Fibroblast of lung (primary cell): ENCODE measurements at regions not wholly inside any gene's neighbourhood (a gene's known extent, or its start where the extent isn't known, plus 50 kb on each side); places are given as distances from the start of the nearest gene placed in this dataset.

Source experiments
- DNase-seq, 2 donors: peaks; one replicate each; pipeline versions ENCODE4 v3.0.0 to v3.0.0-alpha.2; 2010; ENCODE audit warnings: low read depth in 2 of 2
- H2AFZ ChIP-seq: 2 replicates; pipeline ENCODE4 v1.5.1; 2012; ENCODE audit warnings: low read length, control low read depth, inconsistent platforms
- H3K27ac ChIP-seq: 2 replicates; pipeline ENCODE4 v1.5.1; 2011; ENCODE audit warnings: low read length, control low read depth; ENCODE audit not compliant: insufficient read depth
- H3K27me3 ChIP-seq: 2 replicates; pipeline ENCODE4 v1.5.1; 2011; ENCODE audit warnings: mild to moderate bottlenecking, low read length; ENCODE audit not compliant: control insufficient read depth, insufficient read depth
- H3K36me3 ChIP-seq: 2 replicates; pipeline ENCODE4 v1.5.1; 2011; ENCODE audit warnings: low read length; ENCODE audit not compliant: control insufficient read depth, insufficient read depth
- H3K4me1 ChIP-seq: 2 replicates; pipeline ENCODE4 v1.5.1; 2011; ENCODE audit warnings: low read length; ENCODE audit not compliant: control insufficient read depth, insufficient read depth; ENCODE audit errors: extremely low read depth
- H3K4me2 ChIP-seq: 2 replicates; pipeline ENCODE4 v1.5.1; 2011; ENCODE audit warnings: low read length, control low read depth; ENCODE audit not compliant: insufficient read depth; ENCODE audit errors: extremely low read depth
- H3K4me3 ChIP-seq, 4 experiments: fragments of 200-600 bp in 1 of 4; sonication (generic) in 1 of 4; replicated peaks in 1 of 4; 2 replicates each; pipeline ENCODE4 v1.5.1; 2011 to 2016; ENCODE audit warnings: low read length in 4 of 4, low read depth in 3 of 4, mild to moderate bottlenecking in 3 of 4, control low read depth in 2 of 4, inconsistent platforms in 1 of 4, mixed read lengths in 1 of 4; ENCODE audit not compliant: insufficient read depth in 1 of 4; ENCODE audit errors: control extremely low read depth in 1 of 4
- H3K79me2 ChIP-seq: 2 replicates; pipeline ENCODE4 v1.5.1; 2012; ENCODE audit warnings: mild to moderate bottlenecking, low read length, inconsistent platforms; ENCODE audit not compliant: control insufficient read depth, insufficient read depth
- H3K9ac ChIP-seq: 2 replicates; pipeline ENCODE4 v1.5.1; 2011; ENCODE audit warnings: mild to moderate bottlenecking, low read length, control low read depth; ENCODE audit not compliant: insufficient read depth
- H3K9me3 ChIP-seq: 2 replicates; pipeline ENCODE4 v1.5.1; 2012; ENCODE audit warnings: low read depth, low read length; ENCODE audit not compliant: control insufficient read depth, insufficient read depth
- H4K20me1 ChIP-seq: 2 replicates; pipeline ENCODE4 v1.5.1; 2011; ENCODE audit warnings: low read length; ENCODE audit not compliant: control insufficient read depth, insufficient read depth; ENCODE audit errors: extremely low read depth
- CTCF ChIP-seq, 2 donors: IDR thresholded peaks in 1 of 2; conservative IDR thresholded peaks in 1 of 2; 1 replicate in 1 of 2; 2 replicates in 1 of 2; pipeline ENCODE4 v1.5.1; 2011 to 2012; ENCODE audit warnings: low read length in 2 of 2, control low read depth in 1 of 2, inconsistent platforms in 1 of 2, low read depth in 1 of 2, mild to moderate bottlenecking in 1 of 2
- EZH2 ChIP-seq: IDR thresholded peaks from 2 replicates; pipeline ENCODE4 v1.5.1; 2012; ENCODE audit warnings: low read length, control low read depth, mild to moderate bottlenecking; ENCODE audit errors: missing control alignments

- H3K27me3 ChIP-seq = no peaks in the 10 kb centered on the region
- no peak for TF ChIP-seq CTCF (conservative IDR thresholded peaks at IDR 0.05 in 1 of 2, IDR thresholded peaks at IDR 0.05 in 1 of 2; ENCODE audit: low read depth in 1 of 2, low read length in 2 of 2)
- no peak for TF ChIP-seq EZH2
- H3K9ac ChIP-seq = no peak overlapping the region
- no peak for DNase-seq
- H4K20me1 ChIP-seq = no peaks in the 10 kb centered on the region
- H3K79me2 ChIP-seq = no peaks in the 10 kb centered on the region
- no peaks in the 10 kb centered on the region for H3K9me3 ChIP-seq
- H3K4me1 ChIP-seq = no peaks in the 10 kb centered on the region
- H3K27ac ChIP-seq = no peak overlapping the region
- no peak overlapping the region for H3K4me2 ChIP-seq
- H2AFZ ChIP-seq = no peak overlapping the region
- no peaks in the 10 kb centered on the region for H3K36me3 ChIP-seq
- no peak overlapping the region for H3K4me3 ChIP-seq
Observed at GRCh38 chr1:192862271-192862670, 53.4 kb downstream of the RGS2 start.

GRCh38 chr1:192866241-192866868 is 57.5 kb downstream of the RGS2 start:
- DNase-seq = no peak
- H3K27me3 ChIP-seq = no peaks in the 10 kb centered on the region
- no peaks in the 10 kb centered on the region for H4K20me1 ChIP-seq
- H2AFZ ChIP-seq = no peak overlapping the region
- no peaks in the 10 kb centered on the region for H3K9me3 ChIP-seq
- no peaks in the 10 kb centered on the region for H3K79me2 ChIP-seq
- no peak overlapping the region for H3K4me2 ChIP-seq
- H3K9ac ChIP-seq = no peak overlapping the region
- no peak overlapping the region for H3K27ac ChIP-seq
- no peak overlapping the region for H3K4me3 ChIP-seq
- TF ChIP-seq CTCF (conservative IDR thresholded peaks at IDR 0.05 in 1 of 2, IDR thresholded peaks at IDR 0.05 in 1 of 2; ENCODE audit: low read depth in 1 of 2, low read length in 2 of 2) = no peak
- no peak for TF ChIP-seq EZH2
- H3K36me3 ChIP-seq = no peaks in the 10 kb centered on the region
- no peaks in the 10 kb centered on the region for H3K4me1 ChIP-seq

GRCh38 chr1:192867180-192867579 is 58.3 kb downstream of the RGS2 start:
- DNase-seq = no peak
- no peaks in the 10 kb centered on the region for H3K4me1 ChIP-seq
- no peak overlapping the region for H3K9ac ChIP-seq
- H3K9me3 ChIP-seq = no peaks in the 10 kb centered on the region
- no peaks in the 10 kb centered on the region for H3K27me3 ChIP-seq
- no peaks in the 10 kb centered on the region for H3K79me2 ChIP-seq
- H3K36me3 ChIP-seq = no peaks in the 10 kb centered on the region
- H3K27ac ChIP-seq = no peak overlapping the region
- no peak overlapping the region for H3K4me2 ChIP-seq
- no peak overlapping the region for H3K4me3 ChIP-seq
- TF ChIP-seq CTCF (conservative IDR thresholded peaks at IDR 0.05 in 1 of 2, IDR thresholded peaks at IDR 0.05 in 1 of 2; ENCODE audit: low read depth in 1 of 2, low read length in 2 of 2) = no peak
- no peak for TF ChIP-seq EZH2
- no peak overlapping the region for H2AFZ ChIP-seq
- H4K20me1 ChIP-seq = no peaks in the 10 kb centered on the region
